H1 (cell line): ENCODE measurements at regions not wholly inside any gene's neighbourhood (a gene's known extent, or its start where the extent isn't known, plus 50 kb on each side); places are given as distances from the start of the nearest gene placed in this dataset.

Experiments
- CTCF ChIA-PET: fragments of 300-600 bp; sonication (Branson Sonifier 250); formaldehyde crosslinking; loops from one replicate; lab custom pipeline; 2021; ENCODE audit not compliant: partially characterized antibody; lab: Charles Lee
- POLR2A ChIA-PET: fragments of 300-600 bp; sonication (Branson Sonifier 250); formaldehyde crosslinking; loops from one replicate; lab custom pipeline; 2021; ENCODE audit warnings: inconsistent platforms; ENCODE audit not compliant: partially characterized antibody; lab: Charles Lee
- DNase-seq, 2 experiments: peaks; one replicate each; pipeline versions ENCODE4 v3.0.0 to v3.0.0-alpha.2; 2010 to 2022; ENCODE audit warnings: low spot score in 2 of 2, low read depth in 1 of 2, mixed read lengths in 1 of 2
- FAIRE-seq: peaks from 2 replicates; lab custom pipeline; 2011; peaks lifted over from hg19 to GRCh38; lab: Jason Lieb, UNC
- H2AFZ ChIP-seq: 2 replicates; pipeline ENCODE4 v1.8.1; 2012; ENCODE audit warnings: low read length, inconsistent platforms
- H2AK5ac ChIP-seq: 2 replicates; pipeline ENCODE4 v1.6.1; 2013; ENCODE audit warnings: low read depth, low read length
- H2BK120ac ChIP-seq: replicated peaks from 2 replicates; pipeline ENCODE3; 2013; ENCODE audit warnings: low read depth, low read length, inconsistent platforms
- H2BK12ac ChIP-seq: 2 replicates; pipeline ENCODE4 v1.6.1; 2013; ENCODE audit warnings: low read depth, low read length
- H2BK15ac ChIP-seq: 2 replicates; pipeline ENCODE4 v1.6.1; 2013; ENCODE audit warnings: low read length
- H2BK20ac ChIP-seq: 2 replicates; pipeline ENCODE4 v1.6.1; 2013; ENCODE audit warnings: low read length
- H2BK5ac ChIP-seq: 2 replicates; pipeline ENCODE4 v1.6.1; 2013; ENCODE audit warnings: low read depth, low read length
- H3K14ac ChIP-seq: 2 replicates; pipeline ENCODE4 v1.6.1; 2013; ENCODE audit warnings: inconsistent platforms; ENCODE audit not compliant: insufficient read length
- H3K18ac ChIP-seq: 2 replicates; pipeline ENCODE4 v1.6.1; 2013; ENCODE audit warnings: low read length; ENCODE audit errors: extremely low read depth
- H3K23ac ChIP-seq: 2 replicates; pipeline ENCODE4 v1.6.1; 2013; ENCODE audit warnings: inconsistent platforms; ENCODE audit not compliant: insufficient read length
- H3K23me2 ChIP-seq: 2 replicates; pipeline ENCODE4 v1.6.1; 2013; ENCODE audit warnings: low read depth, low read length
- H3K27ac ChIP-seq: 2 replicates; pipeline ENCODE4 v1.6.1; 2011; ENCODE audit warnings: low read depth, low read length, inconsistent platforms
- H3K27me3 ChIP-seq, 4 experiments: replicated peaks in 1 of 4; 1 replicate in 1 of 4; 2 replicates in 3 of 4; pipeline versions ENCODE4 v1.6.1 to v1.8.1; 2011 to 2013; ENCODE audit warnings: low read length in 3 of 4, mild to moderate bottlenecking in 3 of 4, inconsistent platforms in 2 of 4, mixed read lengths in 2 of 4, moderate library complexity in 1 of 4; ENCODE audit not compliant: control insufficient read depth in 3 of 4, insufficient read depth in 3 of 4; ENCODE audit errors: extremely low read depth in 1 of 4
- H3K36me3 ChIP-seq, 4 experiments: 2 replicates each; pipeline versions ENCODE4 v1.6.1 to v1.8.1; 2011 to 2013; ENCODE audit warnings: mild to moderate bottlenecking in 4 of 4, low read length in 3 of 4, moderate library complexity in 2 of 4, control low read depth in 1 of 4, inconsistent platforms in 1 of 4; ENCODE audit not compliant: insufficient read depth in 4 of 4, control insufficient read depth in 2 of 4
- H3K4ac ChIP-seq: replicated peaks from 2 replicates; pipeline ENCODE3; 2013; ENCODE audit warnings: low read length, low read depth, mixed read lengths, inconsistent platforms; ENCODE audit not compliant: insufficient read length
- H3K4me1 ChIP-seq, 4 experiments: replicated peaks in 1 of 4; 1 replicate in 1 of 4; 2 replicates in 3 of 4; pipeline versions ENCODE4 v1.6.1 to v1.8.1; 2011 to 2013; ENCODE audit warnings: low read length in 3 of 4, inconsistent platforms in 2 of 4, mixed read lengths in 1 of 4; ENCODE audit not compliant: insufficient read depth in 4 of 4, control insufficient read depth in 3 of 4
- H3K4me2 ChIP-seq, 2 experiments: 2 replicates each; pipeline versions ENCODE4 v1.6.1 to v1.8.1; 2011 to 2013; ENCODE audit warnings: low read depth in 2 of 2, low read length in 2 of 2, control low read depth in 1 of 2, inconsistent platforms in 1 of 2, mild to moderate bottlenecking in 1 of 2; ENCODE audit not compliant: insufficient read depth in 1 of 2
- H3K4me3 ChIP-seq, 4 experiments: fragments of 200-600, 300-600 bp in 1 of 4; sonication (generic), shearing (Covaris generic), sonication (Bioruptor Twin) in 1 of 4; 2 replicates each; pipeline versions ENCODE4 v1.5.1 to v1.8.1; 2011 to 2016; ENCODE audit warnings: low read length in 4 of 4, low read depth in 3 of 4, control low read depth in 2 of 4, inconsistent platforms in 2 of 4, mild to moderate bottlenecking in 2 of 4, mixed read lengths in 1 of 4, moderate library complexity in 1 of 4; ENCODE audit not compliant: insufficient read depth in 2 of 4; ENCODE audit errors: extremely low read depth in 1 of 4
- H3K56ac ChIP-seq: replicated peaks from 2 replicates; pipeline ENCODE3; 2013; ENCODE audit warnings: low read depth, mild to moderate bottlenecking, mixed read lengths, low read length, inconsistent platforms; ENCODE audit not compliant: insufficient read length
- H3K79me1 ChIP-seq: 2 replicates; pipeline ENCODE4 v1.6.1; 2013; ENCODE audit warnings: low read depth, low read length, control low read depth
- H3K79me2 ChIP-seq, 2 experiments: 2 replicates each; pipeline versions ENCODE4 v1.6.1 to v1.8.1; 2012 to 2013; ENCODE audit warnings: low read length in 2 of 2, mild to moderate bottlenecking in 2 of 2, inconsistent platforms in 1 of 2; ENCODE audit not compliant: insufficient read depth in 2 of 2, control insufficient read depth in 1 of 2
- H3K9ac ChIP-seq, 4 experiments: replicated peaks in 1 of 4; 1 replicate in 1 of 4; 2 replicates in 3 of 4; pipeline versions ENCODE4 v1.6.1 to v1.8.1; 2011 to 2013; ENCODE audit warnings: low read depth in 3 of 4, low read length in 3 of 4, control low read depth in 2 of 4, mild to moderate bottlenecking in 2 of 4, moderate library complexity in 2 of 4, inconsistent platforms in 1 of 4; ENCODE audit errors: extremely low read depth in 1 of 4
- H3K9me3 ChIP-seq, 2 experiments: 2 replicates each; pipeline versions ENCODE4 v1.6.1 to v1.8.1; 2012 to 2013; ENCODE audit warnings: mild to moderate bottlenecking in 2 of 2, moderate library complexity in 2 of 2, control low read depth in 1 of 2, inconsistent platforms in 1 of 2, low read depth in 1 of 2, low read length in 1 of 2, mixed read lengths in 1 of 2; ENCODE audit not compliant: insufficient read depth in 2 of 2
- H4K20me1 ChIP-seq, 2 experiments: replicated peaks in 1 of 2; 2 replicates each; pipeline versions ENCODE3 to v1.8.1; 2011 to 2013; ENCODE audit warnings: inconsistent platforms in 2 of 2, low read length in 2 of 2, mild to moderate bottlenecking in 1 of 2; ENCODE audit not compliant: insufficient read depth in 2 of 2, control insufficient read depth in 1 of 2
- H4K5ac ChIP-seq: 2 replicates; pipeline ENCODE4 v1.6.1; 2013; ENCODE audit warnings: low read length, low read depth, mixed read lengths, inconsistent platforms; ENCODE audit not compliant: insufficient read length
- H4K8ac ChIP-seq: 2 replicates; pipeline ENCODE4 v1.8.0; 2013; ENCODE audit warnings: mild to moderate bottlenecking, moderate library complexity, low read length, inconsistent platforms; ENCODE audit not compliant: insufficient read depth; ENCODE audit errors: extremely low read depth
- H4K91ac ChIP-seq: replicated peaks from 2 replicates; pipeline ENCODE3; 2013; ENCODE audit warnings: low read length, mixed read lengths, inconsistent platforms; ENCODE audit not compliant: insufficient read length
- CEBPB ChIP-seq: IDR thresholded peaks from 2 replicates; pipeline ENCODE4 v1.6.1; 2012; ENCODE audit warnings: low read depth, low read length
- CREB1 ChIP-seq: IDR thresholded peaks from 2 replicates; pipeline ENCODE4 v1.6.1; 2012; ENCODE audit warnings: inconsistent platforms
- CTBP2 ChIP-seq: IDR thresholded peaks from 2 replicates; pipeline ENCODE4 v1.7.0; 2011; ENCODE audit warnings: borderline replicate concordance, mild to moderate bottlenecking, moderate library complexity, mixed read lengths, low read length; ENCODE audit not compliant: insufficient read depth, insufficient read length
- GABPA ChIP-seq: IDR thresholded peaks from 2 replicates; pipeline ENCODE4 v1.6.1; 2011; ENCODE audit warnings: mild to moderate bottlenecking, low read length, moderate library complexity, borderline replicate concordance; ENCODE audit not compliant: insufficient read depth
- HDAC2 ChIP-seq, 2 experiments: fragments of 300-600 bp in 1 of 2; sonication (generic) in 1 of 2; IDR thresholded peaks; 2 replicates each; pipeline ENCODE4 v1.6.1; 2011 to 2012; ENCODE audit warnings: low read depth in 2 of 2, low read length in 2 of 2, mild to moderate bottlenecking in 2 of 2, moderate library complexity in 2 of 2, borderline replicate concordance in 1 of 2, inconsistent platforms in 1 of 2
- NRF1 ChIP-seq: IDR thresholded peaks from 2 replicates; pipeline ENCODE4 v1.6.1; 2011; ENCODE audit warnings: mild to moderate bottlenecking, low read depth, low read length, improper control_type of control experiment
- PHF8 ChIP-seq: fragments of 200-600 bp; sonication (generic); conservative IDR thresholded peaks from 2 replicates; pipeline ENCODE4 v1.7.1; 2012; ENCODE audit warnings: low read depth, mild to moderate bottlenecking, inconsistent platforms, low read length, moderate library complexity
- POLR2AphosphoS5 ChIP-seq: IDR thresholded peaks from 2 replicates; pipeline ENCODE4 v1.6.1; 2011; ENCODE audit warnings: low read depth, low read length
- RFX5 ChIP-seq: IDR thresholded peaks from 2 replicates; pipeline ENCODE4 v1.6.1; 2011; ENCODE audit warnings: low read depth, low read length, improper control_type of control experiment, borderline replicate concordance
- WGBS, 2 experiments: shearing (Covaris generic) in 1 of 2; methylation state at CpG; one replicate each; pipeline versions ENCODE4 v1.1.6 to v1.1.7; 2013 to 2015; ENCODE audit warnings: low lambda C conversion rate in 2 of 2, mixed read lengths in 2 of 2, inconsistent platforms in 1 of 2, low coverage in 1 of 2, missing lambda C conversion rate in 1 of 2; ENCODE audit not compliant: insufficient replicate concordance in 2 of 2, insufficient coverage in 1 of 2, insufficient read length in 1 of 2; ENCODE audit errors: extremely low coverage in 1 of 2, missing lambda C conversion rate in 1 of 2; 5-methylcytosine and 5-hydroxymethylcytosine counted together
- TF ChIP-seq, protein P1 (sequence below): IDR thresholded peaks from 2 replicates; pipeline ENCODE4 v1.6.1; 2012; ENCODE audit warnings: inconsistent platforms
- TF ChIP-seq, protein P2 (sequence below): IDR thresholded peaks from 2 replicates; pipeline ENCODE4 v1.6.1; 2011; ENCODE audit warnings: low read length, improper control_type of control experiment

GRCh38 chr3:83218383-83219200 lies 1457.1 kb upstream of the GBE1 start:
- Histone ChIP-seq H3K56ac (no peak overlapping the region), H3K36me3 (no peaks in the 10 kb centered on the region), H3K4me3 (no peak overlapping the region), H2AK5ac (no peak overlapping the region), H3K79me1 (no peaks in the 10 kb centered on the region), H3K9ac (no peak overlapping the region), H3K4me1 (no peaks in the 10 kb centered on the region), H3K4me2 (no peak overlapping the region), H4K20me1 (no peaks in the 10 kb centered on the region), H4K8ac (peak overlapping the region; percentile 0; the same call in 1 of the 2 replicates), H4K5ac (no peak overlapping the region), H2BK12ac (no peak overlapping the region), H3K14ac (no peak overlapping the region), H3K23me2 (no peaks in the 10 kb centered on the region), H2BK20ac (no peak overlapping the region), H3K18ac (no peak overlapping the region), H4K91ac (no peak overlapping the region), H2BK5ac (no peak overlapping the region), H3K4ac (no peak overlapping the region), H3K27me3 (no peaks in the 10 kb centered on the region), H3K27ac (no peak overlapping the region), H2BK120ac (no peak overlapping the region), H3K23ac (no peak overlapping the region), H3K79me2 (no peaks in the 10 kb centered on the region), H2BK15ac (no peak overlapping the region), H2AFZ (no peak overlapping the region; the same call in 1 of the 2 replicates), H3K9me3 (no peaks in the 10 kb centered on the region)
- DNase-seq = peak in 1 of 2 experiments; percentile 43
- WGBS, 2 experiments = 92% methylated on average over 14 of the region's 14 CpGs; no CpG with 5 or more reads in 1 of the 2 experiments
- no peak for FAIRE-seq
- POLR2A ChIA-PET = no interaction called here
- CTCF ChIA-PET = no interaction called here
- no peak for TF ChIP-seq POLR2AphosphoS5
- TF ChIP-seq, protein P1, sequence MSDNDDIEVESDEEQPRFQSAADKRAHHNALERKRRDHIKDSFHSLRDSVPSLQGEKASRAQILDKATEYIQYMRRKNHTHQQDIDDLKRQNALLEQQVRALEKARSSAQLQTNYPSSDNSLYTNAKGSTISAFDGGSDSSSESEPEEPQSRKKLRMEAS = no peak
- no peak for TF ChIP-seq NRF1
- TF ChIP-seq CREB1 = no peak
- no peak for TF ChIP-seq CTBP2
- TF ChIP-seq CEBPB = no peak
- TF ChIP-seq HDAC2 (IDR thresholded peaks at IDR 0.05; ENCODE audit: borderline replicate concordance in 1 of 2, low read depth in 2 of 2, low read length in 2 of 2) = no peak
- no peak for TF ChIP-seq GABPA
- TF ChIP-seq, protein P2, sequence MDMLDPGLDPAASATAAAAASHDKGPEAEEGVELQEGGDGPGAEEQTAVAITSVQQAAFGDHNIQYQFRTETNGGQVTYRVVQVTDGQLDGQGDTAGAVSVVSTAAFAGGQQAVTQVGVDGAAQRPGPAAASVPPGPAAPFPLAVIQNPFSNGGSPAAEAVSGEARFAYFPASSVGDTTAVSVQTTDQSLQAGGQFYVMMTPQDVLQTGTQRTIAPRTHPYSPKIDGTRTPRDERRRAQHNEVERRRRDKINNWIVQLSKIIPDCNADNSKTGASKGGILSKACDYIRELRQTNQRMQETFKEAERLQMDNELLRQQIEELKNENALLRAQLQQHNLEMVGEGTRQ = no peak
- TF ChIP-seq RFX5 = no peak
- no peak for TF ChIP-seq PHF8
